ENCODE measurements at regions not wholly inside any gene's neighbourhood (a gene's known extent, or its start where the extent isn't known, plus 50 kb on each side); places are given as distances from the start of the nearest gene placed in this dataset.

- H3K4me3 ChIP-seq (ENCODE audit: low read depth in 1 of 3, low read length in 3 of 3): no peak overlapping the region
- TF ChIP-seq ZBTB33 (IDR thresholded peaks at IDR 0.05): no peak
- TF ChIP-seq MAX (IDR thresholded peaks at IDR 0.05): no peak
- no peak for TF ChIP-seq RXRA (IDR thresholded peaks at IDR 0.05)
- TF ChIP-seq ATF3 (IDR thresholded peaks at IDR 0.05): no peak
- TF ChIP-seq JUND (IDR thresholded peaks at IDR 0.05): no peak
- TF ChIP-seq CTCF (IDR thresholded peaks at IDR 0.05; ENCODE audit: low read depth, low read length, missing input control): no peak
- TF ChIP-seq FOXA1 (IDR thresholded peaks at IDR 0.05): no peak
- no peak for TF ChIP-seq REST (IDR thresholded peaks at IDR 0.05)
- no peak for TF ChIP-seq HNF4G (IDR thresholded peaks at IDR 0.05)
- no peak for TF ChIP-seq NR2F2 (IDR thresholded peaks at IDR 0.05)
- TF ChIP-seq FOXA2 (IDR thresholded peaks at IDR 0.05): no peak
- no peak for TF ChIP-seq GABPA (IDR thresholded peaks at IDR 0.05 in 1 of 2, conservative IDR thresholded peaks at IDR 0.05 in 1 of 2)
- TF ChIP-seq YY1 (IDR thresholded peaks at IDR 0.05): no peak
- no peak overlapping the region for H3K27ac ChIP-seq (ENCODE audit: low read depth in 1 of 2, low read length in 2 of 2)
- peaks cover 0 to 4% (median 0%) of the 10 kb centered on the region in 4 donors for H3K9me3 ChIP-seq (ENCODE audit: control insufficient read depth in 4 of 4, low read length in 3 of 4)
- no peaks in the 10 kb centered on the region for H3K4me1 ChIP-seq (ENCODE audit: control insufficient read depth in 4 of 4, insufficient read depth in 4 of 4, low read length in 3 of 4)
- H3K9ac ChIP-seq (ENCODE audit: low read depth in 1 of 2, low read length in 2 of 2): no peak overlapping the region
- no peaks in the 10 kb centered on the region for H3K27me3 ChIP-seq (ENCODE audit: control insufficient read depth in 4 of 4, insufficient read depth in 4 of 4, low read length in 3 of 4)
- no peaks in the 10 kb centered on the region for H3K36me3 ChIP-seq (ENCODE audit: control insufficient read depth in 4 of 4, insufficient read depth in 3 of 4, low read depth in 1 of 4, low read length in 3 of 4)
- no peak for DNase-seq (ENCODE audit: low spot score)
Measured at GRCh38 chr9:34866614-34867013, 91.5 kb upstream of the PHF24 start.

GRCh38 chr9:34863426-34863825 is 94.7 kb upstream of the PHF24 start:
- TF ChIP-seq EGR1 (IDR thresholded peaks at IDR 0.05; ENCODE audit: low read depth in 2 of 2): no peak
- no peak for TF ChIP-seq NR2F2 (IDR thresholded peaks at IDR 0.05)
- no peak for TF ChIP-seq ZBTB33 (IDR thresholded peaks at IDR 0.05)
- no peak for TF ChIP-seq HNF4A (conservative IDR thresholded peaks at IDR 0.05)
- no peak for TF ChIP-seq FOXA1 (IDR thresholded peaks at IDR 0.05)
- TF ChIP-seq JUND (IDR thresholded peaks at IDR 0.05): no peak
- TF ChIP-seq RXRA (IDR thresholded peaks at IDR 0.05): no peak
- TF ChIP-seq MAX (IDR thresholded peaks at IDR 0.05): no peak
- no peak for TF ChIP-seq YY1 (IDR thresholded peaks at IDR 0.05)
- TF ChIP-seq SP1 (IDR thresholded peaks at IDR 0.05): no peak
- TF ChIP-seq RAD21 (IDR thresholded peaks at IDR 0.05): no peak
- DNase-seq (ENCODE audit: low spot score): no peak

More at GRCh38 chr9:34863426-34863825, 94.7 kb upstream of the PHF24 start:
- no peaks in the 10 kb centered on the region for H3K27me3 ChIP-seq (ENCODE audit: control insufficient read depth in 4 of 4, insufficient read depth in 4 of 4, low read length in 3 of 4)
- peaks cover 0 to 4% (median under 1%) of the 10 kb centered on the region in 4 donors for H3K9me3 ChIP-seq (ENCODE audit: control insufficient read depth in 4 of 4, low read length in 3 of 4)
- WGBS: 44% methylated on average over 1 of the region's 1 CpG
- H3K27ac ChIP-seq (ENCODE audit: low read depth in 1 of 2, low read length in 2 of 2): no peak overlapping the region
- no peak overlapping the region for H3K4me3 ChIP-seq (ENCODE audit: low read depth in 1 of 3, low read length in 3 of 3)
- no peaks in the 10 kb centered on the region for H3K4me1 ChIP-seq (ENCODE audit: control insufficient read depth in 4 of 4, insufficient read depth in 4 of 4, low read length in 3 of 4)
- H3K9ac ChIP-seq (ENCODE audit: low read depth in 1 of 2, low read length in 2 of 2): no peak overlapping the region
- no peaks in the 10 kb centered on the region for H3K36me3 ChIP-seq (ENCODE audit: control insufficient read depth in 4 of 4, insufficient read depth in 3 of 4, low read depth in 1 of 4, low read length in 3 of 4)

Data from liver (tissue), 8 donors.